CD14-positive monocyte (primary cell): ENCODE measurements at regions not wholly inside any gene's neighbourhood (a gene's known extent, or its start where the extent isn't known, plus 50 kb on each side); places are given as distances from the start of the nearest gene placed in this dataset.

Experiments
- DNase-seq, 3 donors: peaks; one replicate each; pipeline ENCODE4 v3.0.0-alpha.2; 2011 to 2022
- H2AFZ ChIP-seq: 2 replicates; pipeline ENCODE4 v1.6.0; 2012; ENCODE audit warnings: mild to moderate bottlenecking, low read depth, low read length, inconsistent platforms; ENCODE audit not compliant: insufficient read depth, poor library complexity, severe bottlenecking
- H3K27ac ChIP-seq, 2 donors: 1 replicate in 1 of 2; 2 replicates in 1 of 2; pipeline ENCODE4 v1.5.1; 2012 to 2013; ENCODE audit warnings: low read length in 2 of 2, control low read depth in 1 of 2, inconsistent platforms in 1 of 2, low read depth in 1 of 2, mild to moderate bottlenecking in 1 of 2
- H3K27me3 ChIP-seq, 2 donors: one replicate each; pipeline versions ENCODE4 v1.6.0 to v1.6.1; 2011 to 2013; ENCODE audit warnings: low read length in 2 of 2; ENCODE audit not compliant: control insufficient read depth in 2 of 2, insufficient read depth in 2 of 2
- H3K36me3 ChIP-seq, 2 donors: replicated peaks in 1 of 2; 1 replicate in 1 of 2; 2 replicates in 1 of 2; pipeline versions ENCODE4 v1.5.1 to v1.6.1; 2012 to 2013; ENCODE audit warnings: low read length in 2 of 2, control low read depth in 1 of 2, inconsistent platforms in 1 of 2, mild to moderate bottlenecking in 1 of 2; ENCODE audit not compliant: insufficient read depth in 2 of 2, control insufficient read depth in 1 of 2
- H3K4me1 ChIP-seq, 2 donors: 1 replicate in 1 of 2; 2 replicates in 1 of 2; pipeline versions ENCODE4 v1.5.1 to v1.6.1; 2012 to 2013; ENCODE audit warnings: low read length in 2 of 2, control low read depth in 1 of 2, inconsistent platforms in 1 of 2, mild to moderate bottlenecking in 1 of 2, moderate library complexity in 1 of 2; ENCODE audit not compliant: insufficient read depth in 2 of 2, control insufficient read depth in 1 of 2
- H3K4me2 ChIP-seq: replicated peaks from 2 replicates; pipeline ENCODE3; 2012; ENCODE audit warnings: low read length, moderate library complexity, mild to moderate bottlenecking; ENCODE audit not compliant: poor library complexity, severe bottlenecking; ENCODE audit errors: extremely low read depth
- H3K4me3 ChIP-seq, 3 experiments: fragments of 200-600 bp in 1 of 3; sonication (generic) in 1 of 3; replicated peaks in 1 of 3; 1 replicate in 2 of 3; 2 replicates in 1 of 3; pipeline ENCODE4 v1.5.1; 2011 to 2013; ENCODE audit warnings: low read length in 3 of 3, mild to moderate bottlenecking in 3 of 3, control low read depth in 2 of 3, low read depth in 2 of 3, inconsistent platforms in 1 of 3, moderate library complexity in 1 of 3
- H3K79me2 ChIP-seq: 2 replicates; pipeline ENCODE4 v1.6.0; 2012; ENCODE audit warnings: mild to moderate bottlenecking, control low read depth, inconsistent platforms, low read length, moderate library complexity; ENCODE audit not compliant: insufficient read depth
- H3K9ac ChIP-seq: 2 replicates; pipeline ENCODE4 v1.6.0; 2017; ENCODE audit warnings: low read length, mild to moderate bottlenecking; ENCODE audit not compliant: insufficient read depth, poor library complexity, severe bottlenecking
- H3K9me3 ChIP-seq, 2 donors: replicated peaks in 1 of 2; 1 replicate in 1 of 2; 2 replicates in 1 of 2; pipeline versions ENCODE4 v1.5.1 to v1.6.1; 2012 to 2013; ENCODE audit warnings: low read length in 2 of 2, control low read depth in 1 of 2; ENCODE audit not compliant: control insufficient read depth in 1 of 2, insufficient read depth in 1 of 2
- H4K20me1 ChIP-seq: 2 replicates; pipeline ENCODE4 v1.6.0; 2012; ENCODE audit warnings: mild to moderate bottlenecking, low read length, control low read depth, moderate library complexity; ENCODE audit not compliant: insufficient read depth
- H3K27ac Mint-ChIP-seq, 7 donors: one replicate each; pipeline ENCODE4 v1.8.0; 2020; ENCODE audit warnings: mild to moderate bottlenecking in 7 of 7, mixed read lengths in 7 of 7, moderate library complexity in 6 of 7, inconsistent platforms in 2 of 7
- H3K27me3 Mint-ChIP-seq, 3 donors: one replicate each; pipeline ENCODE4 v1.8.0; 2021 to 2022; ENCODE audit warnings: low read depth in 3 of 3, mild to moderate bottlenecking in 3 of 3, mixed read lengths in 3 of 3, moderate library complexity in 3 of 3, inconsistent platforms in 1 of 3
- H3K36me3 Mint-ChIP-seq, 2 donors: one replicate each; pipeline ENCODE4 v1.8.0; 2020; ENCODE audit warnings: mixed read lengths in 2 of 2, inconsistent platforms in 1 of 2, mild to moderate bottlenecking in 1 of 2
- H3K4me1 Mint-ChIP-seq: one replicate; pipeline ENCODE4 v1.8.0; 2020; ENCODE audit warnings: mild to moderate bottlenecking, mixed read lengths
- H3K4me3 Mint-ChIP-seq, 2 donors: one replicate each; pipeline ENCODE4 v1.8.0; 2020; ENCODE audit warnings: mild to moderate bottlenecking in 2 of 2, mixed read lengths in 2 of 2, moderate library complexity in 1 of 2
- H3K9me3 Mint-ChIP-seq, 7 donors: one replicate each; pipeline ENCODE4 v1.8.0; 2020 to 2022; ENCODE audit warnings: mixed read lengths in 7 of 7, mild to moderate bottlenecking in 6 of 7, moderate library complexity in 6 of 7, inconsistent platforms in 2 of 7
- WGBS: methylation state at CpG from one replicate; pipeline ENCODE4 v1.1.5; 2013; ENCODE audit warnings: missing lambda C conversion rate; ENCODE audit not compliant: insufficient coverage; 5-methylcytosine and 5-hydroxymethylcytosine counted together
- intact Hi-C, 2 donors: fragments of 100-400 bp; cut with micrococcal nuclease; formaldehyde crosslinking; loops; one replicate each; pipeline versions ENCODE4 v1.15.0 to v1.15.1; 2023
- TF ChIP-seq, protein P1 (sequence below): fragments of 200-600 bp; IDR thresholded peaks from one replicate; pipeline ENCODE4 v1.8.0; 2022; ENCODE audit warnings: antibody characterized with exemption, mild to moderate bottlenecking

- H3K4me3 ChIP-seq = no peak overlapping the region
- H3K4me2 ChIP-seq = no peak overlapping the region
- TF ChIP-seq, protein P1, sequence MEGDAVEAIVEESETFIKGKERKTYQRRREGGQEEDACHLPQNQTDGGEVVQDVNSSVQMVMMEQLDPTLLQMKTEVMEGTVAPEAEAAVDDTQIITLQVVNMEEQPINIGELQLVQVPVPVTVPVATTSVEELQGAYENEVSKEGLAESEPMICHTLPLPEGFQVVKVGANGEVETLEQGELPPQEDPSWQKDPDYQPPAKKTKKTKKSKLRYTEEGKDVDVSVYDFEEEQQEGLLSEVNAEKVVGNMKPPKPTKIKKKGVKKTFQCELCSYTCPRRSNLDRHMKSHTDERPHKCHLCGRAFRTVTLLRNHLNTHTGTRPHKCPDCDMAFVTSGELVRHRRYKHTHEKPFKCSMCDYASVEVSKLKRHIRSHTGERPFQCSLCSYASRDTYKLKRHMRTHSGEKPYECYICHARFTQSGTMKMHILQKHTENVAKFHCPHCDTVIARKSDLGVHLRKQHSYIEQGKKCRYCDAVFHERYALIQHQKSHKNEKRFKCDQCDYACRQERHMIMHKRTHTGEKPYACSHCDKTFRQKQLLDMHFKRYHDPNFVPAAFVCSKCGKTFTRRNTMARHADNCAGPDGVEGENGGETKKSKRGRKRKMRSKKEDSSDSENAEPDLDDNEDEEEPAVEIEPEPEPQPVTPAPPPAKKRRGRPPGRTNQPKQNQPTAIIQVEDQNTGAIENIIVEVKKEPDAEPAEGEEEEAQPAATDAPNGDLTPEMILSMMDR = no peak
- H4K20me1 ChIP-seq = no peaks in the 10 kb centered on the region
- H3K36me3 ChIP-seq = no peaks in the 10 kb centered on the region
- H3K4me3 Mint-ChIP-seq = peak overlapping the region in 1 of 2 donors; percentile 9
- peaks cover 0 to 9% (median 2%) of the 10 kb centered on the region in 7 donors for H3K9me3 Mint-ChIP-seq
- no peaks in the 10 kb centered on the region for H3K79me2 ChIP-seq
- H3K4me1 ChIP-seq = no peaks in the 10 kb centered on the region
- H3K4me1 Mint-ChIP-seq = no peaks in the 10 kb centered on the region
- no peaks in the 10 kb centered on the region for H3K9me3 ChIP-seq
- no peak overlapping the region for H2AFZ ChIP-seq
- intact Hi-C loops = no loop called here
- no peak for DNase-seq
- H3K36me3 Mint-ChIP-seq = no peaks in the 10 kb centered on the region
- no peak overlapping the region for H3K27ac Mint-ChIP-seq
- no peaks in the 10 kb centered on the region for H3K27me3 ChIP-seq
- peaks cover 0 to 4% (median 0%) of the 10 kb centered on the region in 3 donors for H3K27me3 Mint-ChIP-seq
- no peak overlapping the region for H3K27ac ChIP-seq
- H3K9ac ChIP-seq = no peak overlapping the region
- WGBS = 92% methylated on average over 6 of the region's 6 CpGs
Measured at GRCh38 chr2:120983344-120983743, 247.7 kb downstream of the GLI2 start.

DNA sequence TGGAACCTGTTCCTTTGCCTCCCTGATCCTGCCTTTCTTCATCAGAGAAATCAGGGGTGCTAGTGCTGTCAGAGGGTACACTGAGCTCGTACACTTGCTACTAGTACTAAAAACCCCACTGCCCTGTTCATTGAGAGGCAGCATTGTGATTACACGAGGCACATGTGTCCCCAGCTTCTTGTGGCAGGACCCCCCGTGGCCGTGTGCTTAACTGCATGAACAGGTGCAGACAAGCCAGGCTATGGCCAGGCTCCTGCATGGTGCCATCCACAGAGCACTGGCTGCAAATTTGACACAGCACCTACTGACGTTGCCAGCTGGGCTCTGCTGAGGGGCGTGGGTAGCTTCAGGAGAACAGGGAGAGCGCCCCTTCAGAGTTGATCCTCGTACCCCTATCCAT lies 248.4 kb downstream of the GLI2 start:
- no peak overlapping the region for H3K4me2 ChIP-seq
- peaks cover 0 to 2% of the 10 kb centered on the region in 2 donors for H3K9me3 ChIP-seq
- H3K9ac ChIP-seq = no peak overlapping the region
- TF ChIP-seq, protein P1 = no peak
- no peak overlapping the region for H3K27ac Mint-ChIP-seq
- no peaks in the 10 kb centered on the region for H3K4me1 Mint-ChIP-seq
- H3K36me3 Mint-ChIP-seq = no peaks in the 10 kb centered on the region
- no peaks in the 10 kb centered on the region for H3K4me1 ChIP-seq
- no peak overlapping the region for H3K27ac ChIP-seq
- intact Hi-C loops = no loop called here
- no peak overlapping the region for H3K4me3 ChIP-seq
- H3K36me3 ChIP-seq = no peaks in the 10 kb centered on the region
- H4K20me1 ChIP-seq = no peaks in the 10 kb centered on the region
- H3K9me3 Mint-ChIP-seq = peaks cover 0 to 9% (median 3%) of the 10 kb centered on the region in 7 donors
- H3K79me2 ChIP-seq = no peaks in the 10 kb centered on the region
- no peak overlapping the region for H3K4me3 Mint-ChIP-seq
- H3K27me3 ChIP-seq = no peaks in the 10 kb centered on the region
- DNase-seq = no peak
- no peak overlapping the region for H2AFZ ChIP-seq
- H3K27me3 Mint-ChIP-seq = peaks cover 0 to 2% (median 0%) of the 10 kb centered on the region in 3 donors
- WGBS = 88% methylated on average over 7 of the region's 8 CpGs
